ENCODE measurements at regions not wholly inside any gene's neighbourhood (a gene's known extent, or its start where the extent isn't known, plus 50 kb on each side); places are given as distances from the start of the nearest gene placed in this dataset.

- intact Hi-C loops (cut with DNase I; ENCODE audit: low total_unique reads): no loop called here
Measured at GRCh38 chr20:50395251-50395729, 114.9 kb upstream of the PTPN1 start.

GRCh38 chr20:50395914-50396488, 114.2 kb upstream of the PTPN1 start:
- Histone ChIP-seq H3K27ac (peak overlapping the region; percentile 57 to 71 (median 61)), H3K4me3 (no peak overlapping the region), H3K9me3 (no peaks in the 10 kb centered on the region), H3K36me3 (no peaks in the 10 kb centered on the region), H3K4me1 (peaks cover 24 to 44% (median 28%) of the 10 kb centered on the region in 4 donors), H3K27me3 (no peaks in the 10 kb centered on the region)
- no peak for DNase-seq
- WGBS, 2 donors (ENCODE audit: low coverage in 1 of 2): 87 to 88% methylated on average over 8 to 14 of the region's 14 CpGs
- intact Hi-C loops (cut with DNase I; ENCODE audit: low total_unique reads) (no loop called here), in situ Hi-C loops (cut with MboI; ENCODE audit: low pct_ligation_motif_present in 1 of 4, low pct_unique_long_range_greater_than_20kb in 1 of 4, low sequenced_read_pairs in 3 of 4) (no loop called here)
- TF ChIP-seq POLR2AphosphoS5 (IDR thresholded peaks at IDR 0.05) (no peak), POLR2A (IDR thresholded peaks at IDR 0.05) (no peak), EP300 (IDR thresholded peaks at IDR 0.05; ENCODE audit: low read depth) (no peak), CTCF (IDR thresholded peaks at IDR 0.05) (no peak)

More at GRCh38 chr20:50395251-50395729, 114.9 kb upstream of the PTPN1 start:
- no peak overlapping the region for H3K4me3 ChIP-seq
- TF ChIP-seq POLR2A (IDR thresholded peaks at IDR 0.05) (no peak), EP300 (IDR thresholded peaks at IDR 0.05; ENCODE audit: low read depth) (peak; percentile 100), POLR2AphosphoS5 (IDR thresholded peaks at IDR 0.05) (peak; percentile 76 to 89 (median 88)), CTCF (IDR thresholded peaks at IDR 0.05) (no peak)
- H3K9me3 ChIP-seq: no peaks in the 10 kb centered on the region
- no peaks in the 10 kb centered on the region for H3K36me3 ChIP-seq
- DNase-seq: peak; percentile 62
- 34% methylated on average over 10 of the region's 11 CpGs; no CpG with 5 or more reads in 1 of the 2 donors for WGBS, 2 donors (ENCODE audit: low coverage in 1 of 2)
- no peaks in the 10 kb centered on the region for H3K27me3 ChIP-seq
- in situ Hi-C loops (cut with MboI; ENCODE audit: low pct_ligation_motif_present in 1 of 4, low pct_unique_long_range_greater_than_20kb in 1 of 4, low sequenced_read_pairs in 3 of 4): no loop called here
- H3K27ac ChIP-seq: peak overlapping the region; percentile 57 to 71 (median 61)
- H3K4me1 ChIP-seq: peaks cover 24 to 44% (median 27%) of the 10 kb centered on the region in 4 donors

- no peaks in the 10 kb centered on the region for H3K9me3 ChIP-seq
- intact Hi-C loops (cut with DNase I; ENCODE audit: low total_unique reads) (no loop called here), in situ Hi-C loops (cut with MboI; ENCODE audit: low pct_ligation_motif_present in 1 of 4, low pct_unique_long_range_greater_than_20kb in 1 of 4, low sequenced_read_pairs in 3 of 4) (no loop called here)
- no peak overlapping the region for H3K4me3 ChIP-seq
- H3K4me1 ChIP-seq: peaks cover 24 to 44% (median 28%) of the 10 kb centered on the region in 4 donors
- peak overlapping the region in 2 of 4 donors; percentile 11 to 71 for H3K27ac ChIP-seq
- no peak for TF ChIP-seq POLR2A (IDR thresholded peaks at IDR 0.05)
- TF ChIP-seq CTCF (IDR thresholded peaks at IDR 0.05): no peak
- TF ChIP-seq EP300 (IDR thresholded peaks at IDR 0.05; ENCODE audit: low read depth): no peak
- TF ChIP-seq POLR2AphosphoS5 (IDR thresholded peaks at IDR 0.05): no peak
- no peaks in the 10 kb centered on the region for H3K27me3 ChIP-seq
- DNase-seq: no peak
- no peaks in the 10 kb centered on the region for H3K36me3 ChIP-seq
- WGBS, 2 donors (ENCODE audit: low coverage in 1 of 2): 91% methylated on average over 6 of the region's 6 CpGs; no CpG with 5 or more reads in 1 of the 2 donors
Measured at GRCh38 chr20:50396623-50397022, 113.6 kb upstream of the PTPN1 start.

GRCh38 chr20:50397058-50397457, 113.1 kb upstream of the PTPN1 start:
- no peaks in the 10 kb centered on the region for H3K9me3 ChIP-seq
- intact Hi-C loops (cut with DNase I; ENCODE audit: low total_unique reads) (no loop called here), in situ Hi-C loops (cut with MboI; ENCODE audit: low pct_ligation_motif_present in 1 of 4, low pct_unique_long_range_greater_than_20kb in 1 of 4, low sequenced_read_pairs in 3 of 4) (no loop called here)
- H3K27me3 ChIP-seq: no peaks in the 10 kb centered on the region
- H3K36me3 ChIP-seq: no peaks in the 10 kb centered on the region
- no peak for DNase-seq
- 94% methylated on average over 5 of the region's 5 CpGs; no CpG with 5 or more reads in 1 of the 2 donors for WGBS, 2 donors (ENCODE audit: low coverage in 1 of 2)
- H3K27ac ChIP-seq: peak overlapping the region in 2 of 4 donors; percentile 0 to 11
- H3K4me3 ChIP-seq: no peak overlapping the region
- peaks cover 24 to 44% (median 27%) of the 10 kb centered on the region in 4 donors for H3K4me1 ChIP-seq
- no peak for TF ChIP-seq POLR2AphosphoS5 (IDR thresholded peaks at IDR 0.05)
- no peak for TF ChIP-seq EP300 (IDR thresholded peaks at IDR 0.05; ENCODE audit: low read depth)
- no peak for TF ChIP-seq CTCF (IDR thresholded peaks at IDR 0.05)
- no peak for TF ChIP-seq POLR2A (IDR thresholded peaks at IDR 0.05)
